ENCODE measurements at regions not wholly inside any gene's neighbourhood (a gene's known extent, or its start where the extent isn't known, plus 50 kb on each side); places are given as distances from the start of the nearest gene placed in this dataset.
A peak's percentile ranks its signal among the peaks of the same experiment; 100 is the strongest.

DNA sequence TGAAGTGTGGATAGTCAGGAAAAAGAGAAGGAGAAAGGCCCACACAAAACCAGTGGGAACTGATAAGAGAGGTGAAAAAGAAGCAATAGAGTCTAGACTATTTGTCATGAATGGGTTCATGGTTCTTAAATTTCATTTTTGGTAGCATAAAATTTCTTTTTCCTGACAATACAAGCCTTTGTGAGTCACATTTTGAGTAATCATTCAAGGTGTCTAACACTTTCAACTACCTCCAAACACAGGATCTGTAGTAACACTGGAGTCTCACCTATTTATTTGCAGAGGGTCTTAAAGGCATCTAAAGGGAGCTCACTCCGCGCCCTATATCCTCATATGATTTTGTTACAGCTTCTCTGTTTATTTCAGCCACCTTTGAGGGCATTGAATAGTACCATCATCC is 96.0 kb downstream of the SAMD9 start:
- DNase-seq (ENCODE audit: low spot score): no peak
- TF ChIP-seq, protein P1, sequence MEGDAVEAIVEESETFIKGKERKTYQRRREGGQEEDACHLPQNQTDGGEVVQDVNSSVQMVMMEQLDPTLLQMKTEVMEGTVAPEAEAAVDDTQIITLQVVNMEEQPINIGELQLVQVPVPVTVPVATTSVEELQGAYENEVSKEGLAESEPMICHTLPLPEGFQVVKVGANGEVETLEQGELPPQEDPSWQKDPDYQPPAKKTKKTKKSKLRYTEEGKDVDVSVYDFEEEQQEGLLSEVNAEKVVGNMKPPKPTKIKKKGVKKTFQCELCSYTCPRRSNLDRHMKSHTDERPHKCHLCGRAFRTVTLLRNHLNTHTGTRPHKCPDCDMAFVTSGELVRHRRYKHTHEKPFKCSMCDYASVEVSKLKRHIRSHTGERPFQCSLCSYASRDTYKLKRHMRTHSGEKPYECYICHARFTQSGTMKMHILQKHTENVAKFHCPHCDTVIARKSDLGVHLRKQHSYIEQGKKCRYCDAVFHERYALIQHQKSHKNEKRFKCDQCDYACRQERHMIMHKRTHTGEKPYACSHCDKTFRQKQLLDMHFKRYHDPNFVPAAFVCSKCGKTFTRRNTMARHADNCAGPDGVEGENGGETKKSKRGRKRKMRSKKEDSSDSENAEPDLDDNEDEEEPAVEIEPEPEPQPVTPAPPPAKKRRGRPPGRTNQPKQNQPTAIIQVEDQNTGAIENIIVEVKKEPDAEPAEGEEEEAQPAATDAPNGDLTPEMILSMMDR (IDR thresholded peaks at IDR 0.05): no peak
- no peaks in the 10 kb centered on the region for H3K4me1 ChIP-seq

DNA sequence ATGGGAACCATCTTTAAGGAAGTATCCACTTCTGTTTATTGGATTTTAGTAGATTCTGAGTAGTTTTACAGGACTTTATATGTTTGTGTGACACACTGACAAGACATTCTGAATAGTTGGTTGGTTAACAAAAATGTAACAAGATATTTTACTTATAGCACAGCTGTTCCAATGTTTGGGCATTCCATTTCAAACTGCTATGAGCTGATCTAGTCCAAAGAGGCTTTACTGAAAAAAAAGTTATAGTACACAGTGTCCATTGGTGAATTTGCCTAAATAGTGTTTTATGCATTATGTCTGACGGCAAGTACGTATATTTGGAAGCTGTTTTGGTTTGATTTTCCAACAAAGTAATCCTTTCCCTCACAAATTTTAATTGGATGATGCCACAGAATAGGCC is 99.1 kb downstream of the SAMD9 start:
- TF ChIP-seq, protein P1 (IDR thresholded peaks at IDR 0.05): no peak
- Histone ChIP-seq H3K4me3 (no peak overlapping the region), H3K27me3 (no peaks in the 10 kb centered on the region), H3K36me3 (no peaks in the 10 kb centered on the region), H3K27ac (no peak overlapping the region), H3K4me1 (peaks cover 0 to 16% of the 10 kb centered on the region in 2 donors), H3K9me3 (no peaks in the 10 kb centered on the region)
- no peak for DNase-seq (ENCODE audit: low spot score)

More for the DNA sequence above, 96.0 kb downstream of the SAMD9 start:
- Histone ChIP-seq H3K27me3 (no peaks in the 10 kb centered on the region), H3K4me3 (no peak overlapping the region), H3K27ac (no peak overlapping the region), H3K36me3 (no peaks in the 10 kb centered on the region), H3K9me3 (no peaks in the 10 kb centered on the region)

DNA sequence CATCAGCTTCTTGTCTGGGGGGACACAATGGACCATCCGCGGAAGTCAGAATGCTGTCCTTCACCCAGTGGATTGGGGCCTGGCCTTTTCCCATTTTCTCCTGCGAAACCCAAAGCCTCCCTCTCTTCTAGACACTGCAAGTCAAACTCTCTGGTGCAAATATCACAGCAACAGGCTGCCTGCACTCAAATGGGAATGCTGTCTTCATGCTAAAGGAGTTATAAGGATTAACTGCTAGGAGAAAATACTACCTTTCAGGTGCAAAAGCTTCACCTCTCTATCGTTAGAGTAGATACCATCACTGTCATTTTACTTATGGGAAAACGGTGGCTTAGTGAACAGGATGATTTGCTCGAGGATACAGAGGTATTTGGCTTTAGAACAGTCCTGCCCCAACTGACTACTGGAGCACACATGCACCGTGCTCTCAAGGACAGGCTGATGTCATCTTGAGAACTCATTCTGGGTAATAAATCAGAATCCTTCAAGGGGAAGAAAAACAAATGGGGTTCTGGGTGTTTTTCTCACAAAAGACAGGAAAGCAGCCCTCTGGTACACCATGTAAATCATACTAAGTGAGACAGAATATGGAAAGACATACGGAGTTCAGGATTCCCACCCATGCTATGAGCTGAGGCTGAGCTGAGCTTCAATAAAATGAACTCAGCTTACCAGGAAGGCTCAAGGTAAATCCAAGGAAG is 100.9 kb downstream of the SAMD9 start:
- no peak overlapping the region for H3K4me3 ChIP-seq
- no peaks in the 10 kb centered on the region for H3K9me3 ChIP-seq
- peaks cover 0 to 16% of the 10 kb centered on the region in 2 donors for H3K4me1 ChIP-seq
- H3K27me3 ChIP-seq: no peaks in the 10 kb centered on the region
- H3K27ac ChIP-seq: no peak overlapping the region
- H3K36me3 ChIP-seq: no peaks in the 10 kb centered on the region
- no peak for DNase-seq (ENCODE audit: low spot score)
- TF ChIP-seq, protein P1 (IDR thresholded peaks at IDR 0.05): no peak

DNA sequence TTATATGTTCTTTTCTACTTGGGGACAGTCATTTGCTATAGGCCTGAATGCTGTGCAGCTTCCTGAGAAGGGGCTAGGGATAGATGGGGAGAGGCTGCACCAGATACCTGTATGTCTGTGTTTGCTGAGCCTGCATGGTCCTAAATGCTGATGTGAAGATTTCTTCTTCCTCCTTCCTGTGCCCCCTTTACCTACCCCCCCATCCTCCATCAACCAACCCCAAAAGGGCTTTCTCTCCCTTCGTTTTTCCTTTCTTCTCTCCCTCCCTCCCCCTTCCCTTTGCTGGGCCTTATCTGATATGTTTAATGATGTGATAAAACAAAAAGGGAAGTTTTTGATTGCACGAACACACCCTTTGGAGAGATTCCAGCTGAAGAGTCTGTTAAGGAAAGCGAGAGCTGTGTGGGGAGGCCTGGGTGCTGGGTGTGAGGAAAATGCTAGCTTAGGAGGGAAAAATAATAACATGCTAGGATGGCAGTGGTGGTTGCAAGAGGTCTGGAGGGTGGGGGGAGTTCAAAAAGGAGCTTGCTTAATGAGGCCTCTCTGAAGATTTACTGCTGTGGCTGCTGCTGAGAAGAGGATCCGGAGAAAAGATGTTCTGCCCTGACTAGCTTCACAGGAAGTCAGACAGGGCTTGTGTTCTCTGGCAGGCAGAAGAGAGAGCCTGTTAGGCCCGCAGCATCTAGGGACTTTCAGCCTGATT is 101.8 kb downstream of the SAMD9 start:
- TF ChIP-seq, protein P1 (IDR thresholded peaks at IDR 0.05): no peak
- DNase-seq (ENCODE audit: low spot score): no peak
- Histone ChIP-seq H3K9me3 (no peaks in the 10 kb centered on the region), H3K4me3 (no peak overlapping the region), H3K27ac (no peak overlapping the region), H3K27me3 (no peaks in the 10 kb centered on the region), H3K4me1 (peaks cover 0 to 16% of the 10 kb centered on the region in 2 donors), H3K36me3 (no peaks in the 10 kb centered on the region)

DNA sequence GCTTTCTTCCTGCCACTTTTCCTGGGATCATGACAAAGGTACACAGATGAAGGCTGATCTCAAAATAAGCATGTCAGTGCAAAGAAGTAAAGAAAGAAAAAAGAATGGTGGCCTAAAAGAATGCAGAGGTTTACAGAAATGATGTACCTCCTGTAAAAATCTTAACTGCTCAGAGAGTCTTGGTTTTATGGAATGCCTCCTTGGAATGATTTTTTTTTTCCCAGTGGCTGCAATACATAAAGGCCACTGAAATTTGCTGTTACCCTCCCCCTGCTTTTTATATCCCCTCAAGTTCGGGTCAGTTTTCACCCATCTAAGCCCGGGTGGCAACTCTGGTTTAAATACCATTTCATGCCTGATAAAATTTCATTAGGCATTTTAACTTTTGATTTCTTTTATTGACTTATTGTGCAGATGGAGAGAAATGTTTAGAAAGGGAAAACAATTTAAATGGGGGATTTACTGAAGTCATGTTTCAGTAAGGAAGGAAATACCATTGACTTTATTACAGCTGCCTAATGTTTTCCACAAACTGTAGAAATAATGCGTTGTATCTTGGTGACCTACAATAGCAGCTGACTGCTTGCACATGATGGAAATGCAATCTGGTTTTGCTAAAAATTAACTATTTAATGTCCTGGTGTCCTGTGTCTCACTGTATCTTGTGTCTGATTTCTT is 102.5 kb downstream of the SAMD9 start:
- Histone ChIP-seq H3K9me3 (no peaks in the 10 kb centered on the region), H3K4me3 (no peak overlapping the region), H3K4me1 (peaks cover 0 to 16% of the 10 kb centered on the region in 2 donors), H3K27ac (peak overlapping the region in 1 of 2 donors; percentile 30), H3K27me3 (no peaks in the 10 kb centered on the region), H3K36me3 (no peaks in the 10 kb centered on the region)
- TF ChIP-seq, protein P1 (IDR thresholded peaks at IDR 0.05): no peak
- no peak for DNase-seq (ENCODE audit: low spot score)
